Calu3 (cell line): ENCODE measurements at regions not wholly inside any gene's neighbourhood (a gene's known extent, or its start where the extent isn't known, plus 50 kb on each side); places are given as distances from the start of the nearest gene placed in this dataset.

Experiments used
- BruUV-seq: library from RNA; stranded (reverse); fragments of 400-500 nt; replicated peaks from 2 replicates; lab custom pipeline; 2021; lab: Mats Ljungman, UMichigan
- CTCF ChIA-PET: fragments of 300-600 bp; sonication (Branson Sonifier 250); formaldehyde crosslinking; loops from one replicate; lab custom pipeline; 2022; ENCODE audit warnings: antibody characterized with exemption; lab: Charles Lee
- DNase-seq: peaks from one replicate; pipeline ENCODE4 v3.0.0; 2022
- H3K27ac Mint-ChIP-seq: one replicate; pipeline ENCODE4 v1.8.0; 2022; ENCODE audit warnings: mixed read lengths; ENCODE audit not compliant: unreplicated experiment
- H3K27me3 Mint-ChIP-seq: one replicate; pipeline ENCODE4 v1.8.0; 2022; ENCODE audit warnings: mixed read lengths; ENCODE audit not compliant: unreplicated experiment
- H3K36me3 Mint-ChIP-seq: one replicate; pipeline ENCODE4 v1.8.0; 2022; ENCODE audit warnings: mild to moderate bottlenecking, moderate library complexity, mixed read lengths; ENCODE audit not compliant: insufficient read depth, unreplicated experiment
- H3K4me1 Mint-ChIP-seq: one replicate; pipeline ENCODE4 v1.8.0; 2022; ENCODE audit warnings: mild to moderate bottlenecking, low read depth, mixed read lengths; ENCODE audit not compliant: unreplicated experiment
- H3K4me3 Mint-ChIP-seq: one replicate; pipeline ENCODE4 v1.8.0; 2022; ENCODE audit warnings: mild to moderate bottlenecking, low read depth, moderate library complexity, mixed read lengths; ENCODE audit not compliant: unreplicated experiment
- H3K9me3 Mint-ChIP-seq: one replicate; pipeline ENCODE4 v1.8.0; 2022; ENCODE audit warnings: low read depth, mixed read lengths; ENCODE audit not compliant: unreplicated experiment
- CTCF ChIP-seq: fragments of 200-600 bp; IDR thresholded peaks from one replicate; pipeline ENCODE4 v1.8.0; 2022; ENCODE audit warnings: antibody characterized with exemption; ENCODE audit not compliant: unreplicated experiment
- intact Hi-C: fragments of 100-400 bp; cut with micrococcal nuclease; formaldehyde crosslinking; loops from one replicate; pipeline ENCODE4 v1.10.0; 2022; ENCODE audit not compliant: unreplicated experiment

DNA sequence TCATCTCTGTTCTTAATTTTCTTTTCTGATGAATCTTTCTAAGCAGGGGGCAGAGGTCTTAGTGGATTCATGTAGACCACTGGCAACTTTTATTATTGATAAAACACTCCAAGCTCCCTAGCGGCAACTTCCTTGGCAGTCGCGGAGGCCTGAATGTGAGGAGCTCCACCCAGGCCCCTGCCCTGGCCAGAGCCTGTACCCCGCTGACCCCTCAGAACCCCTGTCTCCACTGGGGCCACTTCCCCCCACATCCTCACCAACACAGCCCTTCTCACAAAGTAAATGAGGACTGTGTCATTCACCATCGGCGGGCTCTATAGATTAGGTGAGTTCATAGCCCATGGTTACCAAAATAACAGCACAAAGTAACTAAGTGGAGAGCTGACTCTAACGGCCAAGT lies 111.6 kb downstream of the TPRA1 start:
- CTCF ChIA-PET: interaction anchor here (0.6 to 1.1 kb wide), 2 partner anchors 9 to 18 kb away, joined by 3 to 4 read pairs; no protein-coding TSS in a partner anchor
- Mint-ChIP-seq H3K36me3 (no peaks in the 10 kb centered on the region), H3K9me3 (no peaks in the 10 kb centered on the region), H3K27ac (no peak overlapping the region), H3K4me1 (no peaks in the 10 kb centered on the region), H3K4me3 (no peak overlapping the region), H3K27me3 (peaks cover 91% of the 10 kb centered on the region)
- no peak for TF ChIP-seq CTCF
- intact Hi-C loops: no loop called here
- DNase-seq: no peak
- no TSS peak for BruUV-seq

DNA sequence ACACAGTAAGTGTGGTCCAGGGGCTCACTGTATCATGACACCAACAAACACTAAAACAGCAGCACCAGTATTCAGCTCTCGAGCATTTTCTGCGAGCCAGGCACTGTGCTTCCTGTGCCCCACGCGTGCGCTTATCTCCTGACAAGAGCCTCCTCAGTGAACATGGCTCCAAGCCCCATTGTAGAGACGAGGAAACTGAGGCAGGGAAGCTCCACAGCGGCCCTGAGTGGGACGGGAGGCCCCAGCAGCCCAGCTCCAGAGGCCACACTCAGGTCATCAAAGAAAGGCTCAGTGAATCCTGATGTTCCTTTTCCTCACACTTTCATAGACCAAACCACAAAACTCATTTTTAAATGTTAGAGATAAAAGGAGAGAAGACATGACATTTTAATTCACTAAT lies 113.1 kb downstream of the TPRA1 start:
- CTCF ChIA-PET: interaction anchor here (0.9 kb wide), 1 partner anchor 11 kb away, joined by 3 read pairs; no protein-coding TSS in a partner anchor
- H3K9me3 Mint-ChIP-seq: no peaks in the 10 kb centered on the region
- no peak for DNase-seq
- no peaks in the 10 kb centered on the region for H3K36me3 Mint-ChIP-seq
- H3K4me1 Mint-ChIP-seq: no peaks in the 10 kb centered on the region
- no peak overlapping the region for H3K4me3 Mint-ChIP-seq
- BruUV-seq: no TSS peak
- H3K27ac Mint-ChIP-seq: no peak overlapping the region
- H3K27me3 Mint-ChIP-seq: peaks cover 76% of the 10 kb centered on the region
- TF ChIP-seq CTCF: no peak
- intact Hi-C loops: no loop called here

- H3K36me3 Mint-ChIP-seq: no peaks in the 10 kb centered on the region
- intact Hi-C loops: no loop called here
- H3K4me1 Mint-ChIP-seq: no peaks in the 10 kb centered on the region
- H3K4me3 Mint-ChIP-seq: no peak overlapping the region
- TF ChIP-seq CTCF: no peak
- no peaks in the 10 kb centered on the region for H3K9me3 Mint-ChIP-seq
- CTCF ChIA-PET: no interaction called here
- no peak overlapping the region for H3K27ac Mint-ChIP-seq
- DNase-seq: no peak
- no TSS peak for BruUV-seq
- H3K27me3 Mint-ChIP-seq: peaks cover 71% of the 10 kb centered on the region
These were observed 113.6 kb downstream of the TPRA1 start for GRCh38 chr3:127476936-127477335.

DNA sequence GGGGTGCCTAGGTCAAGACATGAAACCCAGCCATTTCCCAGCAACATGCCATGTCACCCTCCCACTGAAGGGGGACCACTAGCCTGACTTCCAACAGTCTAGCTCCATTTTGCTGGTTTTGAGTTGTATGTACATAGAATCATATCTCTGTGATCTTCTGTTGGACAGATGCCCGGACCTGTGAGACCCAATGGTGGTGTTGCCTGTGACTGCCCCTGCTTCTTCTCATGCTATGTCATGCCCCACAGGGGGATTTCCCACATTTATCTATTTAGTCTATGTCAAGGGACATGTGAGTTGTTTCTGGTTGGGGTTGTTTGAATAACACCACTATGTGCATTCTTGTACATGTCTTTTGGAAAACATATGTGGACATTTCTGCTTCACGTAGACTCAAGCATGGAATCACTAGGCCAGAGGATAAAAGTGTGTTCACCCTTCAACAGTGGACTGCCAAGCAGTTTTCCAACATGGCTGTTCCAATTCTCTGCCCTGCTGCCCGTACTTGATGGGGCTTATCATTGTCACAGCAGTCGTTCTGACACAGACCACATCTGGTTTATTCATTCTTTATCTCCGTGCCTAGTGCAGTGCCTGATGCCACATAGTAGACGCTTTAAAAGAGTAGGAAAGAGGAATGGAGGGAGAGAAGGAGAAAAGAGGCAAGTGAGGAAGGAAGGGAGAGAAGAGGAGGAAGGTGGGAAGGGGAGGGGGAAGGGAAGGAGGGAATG lies 114.4 kb downstream of the TPRA1 start:
- no peak for TF ChIP-seq CTCF
- peaks cover 66% of the 10 kb centered on the region for H3K27me3 Mint-ChIP-seq
- no peaks in the 10 kb centered on the region for H3K9me3 Mint-ChIP-seq
- intact Hi-C loops: no loop called here
- no TSS peak for BruUV-seq
- no peaks in the 10 kb centered on the region for H3K36me3 Mint-ChIP-seq
- H3K4me3 Mint-ChIP-seq: no peak overlapping the region
- no peak for DNase-seq
- CTCF ChIA-PET: interaction anchor here (0.6 to 1.4 kb wide), 3 partner anchors 8 to 218 kb away, joined by 4 to 6 read pairs (median 5); no protein-coding TSS in a partner anchor
- no peak overlapping the region for H3K27ac Mint-ChIP-seq
- no peaks in the 10 kb centered on the region for H3K4me1 Mint-ChIP-seq
